Raji (cell line): ENCODE measurements at regions not wholly inside any gene's neighbourhood (a gene's known extent, or its start where the extent isn't known, plus 50 kb on each side); places are given as distances from the start of the nearest gene placed in this dataset.

Experiments
- POLR2A ChIP-seq: IDR thresholded peaks from 2 replicates; pipeline ENCODE4 v1.6.1; 2011; ENCODE audit warnings: low read depth, low read length, control low read depth; ENCODE audit not compliant: insufficient read depth

- no peak for TF ChIP-seq POLR2A
Measured at GRCh38 chr3:153596401-153596800, 434.4 kb downstream of the RAP2B start.

- no peak for TF ChIP-seq POLR2A
Measured at GRCh38 chr3:153599685-153600084, 437.7 kb downstream of the RAP2B start.

GRCh38 chr3:153600896-153601295, 438.9 kb downstream of the RAP2B start:
- no peak for TF ChIP-seq POLR2A

- no peak for TF ChIP-seq POLR2A
Measured at GRCh38 chr3:153601374-153601853, 439.4 kb downstream of the RAP2B start.

GRCh38 chr3:153602801-153603200, 440.8 kb downstream of the RAP2B start:
- TF ChIP-seq POLR2A, result no peak

GRCh38 chr3:153614140-153614539, 452.1 kb downstream of the RAP2B start:
- TF ChIP-seq POLR2A, result no peak

DNA sequence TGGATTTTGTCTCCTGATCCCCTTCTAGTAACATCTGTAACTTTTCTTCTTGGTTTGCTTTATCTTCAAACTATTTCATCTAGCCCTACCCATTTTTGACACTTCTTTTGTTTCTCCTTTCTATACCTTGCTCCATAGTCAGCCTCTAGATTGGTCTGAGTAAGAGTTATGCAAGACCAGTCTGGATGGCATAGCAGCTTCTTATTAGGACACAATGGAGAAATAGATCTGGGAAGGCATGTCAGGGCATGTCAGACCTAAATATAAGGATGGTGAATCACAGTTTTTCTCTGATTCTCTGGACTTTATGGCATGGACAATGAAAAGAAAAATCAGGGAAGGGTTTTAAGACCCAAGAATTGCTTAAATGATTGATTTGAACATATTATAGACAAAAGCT, 452.5 kb downstream of the RAP2B start:
- TF ChIP-seq POLR2A, result no peak

- no peak for TF ChIP-seq POLR2A
Measured at GRCh38 chr3:153615863-153616262, 453.8 kb downstream of the RAP2B start.

- TF ChIP-seq POLR2A, result no peak
Measured at GRCh38 chr3:153617463-153617862, 455.4 kb downstream of the RAP2B start.

DNA sequence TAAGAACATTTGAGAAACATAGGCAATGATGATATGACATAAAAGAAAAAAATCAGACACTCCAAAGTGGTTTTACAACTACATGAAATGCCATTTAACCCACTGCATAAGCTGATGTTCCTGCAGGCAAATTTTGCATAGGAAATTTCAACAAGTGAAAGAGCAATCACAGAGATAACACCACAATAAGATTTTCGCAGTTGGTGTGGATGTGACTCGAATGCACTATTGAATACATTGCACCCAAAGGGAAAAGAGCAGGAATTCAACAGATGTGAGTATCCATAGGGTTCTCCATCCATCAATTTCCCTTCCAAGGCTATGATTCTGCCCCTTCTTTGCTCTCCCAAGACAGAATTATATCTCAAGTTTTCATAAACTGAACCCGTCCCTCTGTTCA, 456.1 kb downstream of the RAP2B start:
- no peak for TF ChIP-seq POLR2A

- TF ChIP-seq POLR2A, result no peak
Measured at GRCh38 chr3:153619268-153619667, 457.2 kb downstream of the RAP2B start.

- no peak for TF ChIP-seq POLR2A
Measured at GRCh38 chr3:153621953-153622352, 459.9 kb downstream of the RAP2B start.

GRCh38 chr3:153623834-153624233, 461.8 kb downstream of the RAP2B start:
- TF ChIP-seq POLR2A, result no peak

DNA sequence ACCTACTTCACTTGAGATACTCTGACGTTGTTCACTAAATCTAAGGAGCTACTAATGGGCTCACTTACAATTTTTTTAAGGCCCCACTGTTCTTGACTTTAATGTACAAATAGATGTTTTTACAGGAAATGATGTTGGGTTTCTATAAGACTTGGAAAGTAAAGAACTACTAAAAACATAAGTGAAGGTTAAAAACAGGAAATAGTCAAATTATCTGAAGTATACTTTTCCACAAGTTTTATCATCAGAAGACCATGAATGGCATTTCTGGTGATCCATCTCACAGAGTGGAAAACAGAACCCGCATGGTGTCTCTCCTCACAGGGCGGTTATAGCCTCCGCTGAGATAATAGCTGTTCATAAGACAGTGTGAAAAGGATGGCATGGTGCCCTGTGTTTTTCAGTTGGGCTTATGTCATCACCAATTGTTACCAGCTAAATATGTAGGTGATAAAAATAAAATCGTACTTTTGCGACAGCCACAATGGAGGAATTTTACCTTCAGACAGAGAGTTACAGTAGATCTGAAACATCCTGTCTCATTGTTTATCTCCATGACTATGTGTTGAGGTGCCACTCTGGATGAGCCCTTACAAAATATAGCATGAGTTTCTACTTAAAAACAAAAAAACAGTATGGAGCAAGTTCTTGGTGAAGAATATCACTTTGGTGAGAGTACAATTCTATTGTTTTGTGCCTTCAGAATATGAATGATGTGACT, 462.4 kb downstream of the RAP2B start:
- TF ChIP-seq POLR2A, result no peak

GRCh38 chr3:153625506-153625905, 463.5 kb downstream of the RAP2B start:
- no peak for TF ChIP-seq POLR2A

DNA sequence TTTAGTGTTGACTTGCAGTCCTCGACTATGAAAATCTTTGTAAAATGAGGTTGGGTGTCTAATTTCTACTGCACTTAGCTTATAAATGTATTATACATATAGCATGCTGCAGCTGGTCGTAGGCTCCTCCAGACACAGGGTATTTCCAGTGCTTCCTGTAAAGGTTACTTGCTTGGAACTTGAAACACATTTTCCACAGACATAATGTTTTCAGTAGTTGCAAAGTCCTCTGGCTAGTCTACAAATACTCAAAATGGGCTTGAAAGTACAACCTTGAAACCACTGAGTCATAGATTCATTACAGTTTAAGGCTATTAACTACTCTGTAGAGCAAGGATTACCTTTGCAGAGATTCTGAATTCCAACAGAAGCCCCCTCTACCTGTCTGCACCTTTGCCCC, 464.1 kb downstream of the RAP2B start:
- no peak for TF ChIP-seq POLR2A

GRCh38 chr3:153628591-153628990, 466.6 kb downstream of the RAP2B start:
- TF ChIP-seq POLR2A, result no peak

- no peak for TF ChIP-seq POLR2A
Measured at GRCh38 chr3:153629148-153629547, 467.1 kb downstream of the RAP2B start.

DNA sequence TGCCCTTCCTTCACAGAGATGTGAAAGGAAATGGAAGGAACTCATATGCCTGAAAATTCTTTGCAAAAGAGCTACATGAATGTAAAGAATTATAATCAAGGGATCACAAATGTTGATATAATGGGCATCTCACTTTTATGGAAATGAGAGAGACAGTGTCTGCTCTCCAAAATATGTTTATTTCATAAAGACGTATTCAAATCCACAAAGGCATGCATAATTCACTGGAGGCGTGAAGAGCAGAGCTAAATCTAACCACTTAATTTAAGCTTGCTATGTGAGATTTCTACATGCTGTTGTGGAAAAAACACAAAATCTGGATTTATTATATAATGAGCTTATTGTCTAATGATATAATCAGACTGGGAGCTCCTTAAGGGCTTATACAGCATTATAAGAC, 469.1 kb downstream of the RAP2B start:
- TF ChIP-seq POLR2A, result no peak
